Keratinocyte (primary cell): ENCODE measurements at regions not wholly inside any gene's neighbourhood (a gene's known extent, or its start where the extent isn't known, plus 50 kb on each side); places are given as distances from the start of the nearest gene placed in this dataset.

Experiments used
- DNase-seq: peaks from one replicate; pipeline ENCODE4 v3.0.0-alpha.2; 2011; ENCODE audit warnings: low read depth, missing footprints, low spot score
- FAIRE-seq: peaks from 2 replicates; lab custom pipeline; 2011; peaks lifted over from hg19 to GRCh38; lab: Jason Lieb, UNC
- H2AFZ ChIP-seq: 2 replicates; pipeline ENCODE4 v1.6.0; 2012; ENCODE audit warnings: low read length, control low read depth, inconsistent platforms; ENCODE audit not compliant: control insufficient read depth
- H3K27ac ChIP-seq: 2 replicates; pipeline ENCODE4 v1.5.1; 2011; ENCODE audit warnings: low read length; ENCODE audit not compliant: control insufficient read depth, insufficient read depth
- H3K27me3 ChIP-seq: 3 replicates; pipeline ENCODE4 v1.6.0; 2011; ENCODE audit warnings: low read length; ENCODE audit not compliant: control insufficient read depth, insufficient read depth; ENCODE audit errors: extremely low read depth
- H3K36me3 ChIP-seq, 2 experiments: 2 replicates in 1 of 2; 3 replicates in 1 of 2; pipeline ENCODE4 v1.5.1; 2011; ENCODE audit warnings: low read length in 2 of 2, mild to moderate bottlenecking in 1 of 2; ENCODE audit not compliant: control insufficient read depth in 2 of 2, insufficient read depth in 2 of 2; ENCODE audit errors: extremely low read depth in 1 of 2
- H3K4me1 ChIP-seq: 3 replicates; pipeline ENCODE4 v1.5.1; 2011; ENCODE audit warnings: low read length; ENCODE audit not compliant: control insufficient read depth, insufficient read depth; ENCODE audit errors: extremely low read depth
- H3K4me2 ChIP-seq: 3 replicates; pipeline ENCODE4 v1.6.0; 2011; ENCODE audit warnings: low read depth, low read length; ENCODE audit not compliant: control insufficient read depth, insufficient read depth; ENCODE audit errors: extremely low read depth
- H3K4me3 ChIP-seq, 3 experiments: fragments of 200-600 bp in 1 of 3; sonication (generic) in 1 of 3; 2 replicates in 2 of 3; 3 replicates in 1 of 3; pipeline ENCODE4 v1.5.1; 2011 to 2016; ENCODE audit warnings: low read length in 3 of 3, mild to moderate bottlenecking in 3 of 3, control low read depth in 2 of 3, inconsistent platforms in 1 of 3, low read depth in 1 of 3, mixed read lengths in 1 of 3, mixed run types in 1 of 3, moderate library complexity in 1 of 3; ENCODE audit not compliant: control insufficient read depth in 2 of 3, insufficient read depth in 2 of 3; ENCODE audit errors: extremely low read depth in 1 of 3
- H3K79me2 ChIP-seq: 2 replicates; pipeline ENCODE4 v1.6.0; 2012; ENCODE audit warnings: low read length; ENCODE audit not compliant: control insufficient read depth, insufficient read depth
- H3K9ac ChIP-seq: 3 replicates; pipeline ENCODE4 v1.6.0; 2011; ENCODE audit warnings: low read length; ENCODE audit not compliant: control insufficient read depth, insufficient read depth; ENCODE audit errors: extremely low read depth
- H3K9me1 ChIP-seq: 3 replicates; pipeline ENCODE4 v1.6.0; 2011; ENCODE audit warnings: low read length; ENCODE audit not compliant: control insufficient read depth, insufficient read depth; ENCODE audit errors: extremely low read depth
- H3K9me3 ChIP-seq: 2 replicates; pipeline ENCODE4 v1.5.1; 2012; ENCODE audit warnings: low read depth, low read length; ENCODE audit not compliant: control insufficient read depth
- H4K20me1 ChIP-seq: 3 replicates; pipeline ENCODE4 v1.6.0; 2011; ENCODE audit warnings: low read length; ENCODE audit not compliant: control insufficient read depth, insufficient read depth; ENCODE audit errors: extremely low read depth
- EZH2 ChIP-seq: IDR thresholded peaks from one replicate; pipeline ENCODE4 v1.6.1; 2012; ENCODE audit warnings: inconsistent platforms, mild to moderate bottlenecking, low read length, moderate library complexity
- dilution Hi-C: fragments of 300-500 bp; cut with MboI; formaldehyde crosslinking; loops from one replicate; pipeline ENCODE4 v1.7.0; 2020; ENCODE audit warnings: low sequenced_read_pairs; ENCODE audit not compliant: extremely low pct_ligation_motif_present
- TF ChIP-seq, protein P1 (sequence below), 3 experiments: IDR thresholded peaks in 1 of 3; conservative IDR thresholded peaks in 1 of 3; optimal IDR thresholded peaks in 1 of 3; 2 replicates in 2 of 3; 3 replicates in 1 of 3; pipeline versions ENCODE3 to v1.5.1; 2011; ENCODE audit warnings: low read length in 3 of 3, mild to moderate bottlenecking in 3 of 3, moderate library complexity in 2 of 3, control low read depth in 1 of 3, inconsistent platforms in 1 of 3; ENCODE audit not compliant: insufficient read depth in 2 of 3; ENCODE audit errors: extremely low read depth in 1 of 3

DNA sequence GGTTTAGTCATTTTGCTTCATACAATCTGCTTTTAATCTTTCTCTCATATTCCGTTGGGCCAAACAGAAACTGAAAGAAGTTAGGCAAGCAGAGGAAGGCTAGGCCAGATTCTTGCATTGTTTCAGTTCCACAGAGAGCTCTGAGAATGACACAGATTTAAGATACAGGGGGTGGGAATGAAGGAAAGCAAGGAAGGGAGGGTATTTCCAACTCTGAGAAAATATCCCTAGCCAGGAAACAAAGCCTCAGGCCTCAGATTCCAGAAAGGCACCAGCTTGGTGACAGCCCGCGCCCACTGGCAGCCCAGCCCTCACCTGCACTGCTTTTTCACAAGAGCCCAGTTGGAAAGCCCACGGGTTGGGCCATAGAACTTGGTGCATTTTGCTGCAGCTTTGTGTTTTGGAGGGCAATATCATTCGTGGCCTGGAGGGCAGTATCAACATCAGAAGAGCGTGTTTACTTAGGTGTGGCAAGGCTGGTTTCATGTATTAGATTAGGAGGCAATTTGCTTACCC, 63.5 kb downstream of the ENC1 start:
- H3K27ac ChIP-seq, result peak overlapping the region; percentile 45
- H3K4me3 ChIP-seq, result peak overlapping the region in 1 of 3 experiments; percentile 23
- H3K27me3 ChIP-seq, result no peaks in the 10 kb centered on the region
- H3K9me3 ChIP-seq, result no peaks in the 10 kb centered on the region
- no peaks in the 10 kb centered on the region for H3K36me3 ChIP-seq
- H3K9ac ChIP-seq, result peak overlapping the region; percentile 43
- peak overlapping the region; percentile 68 for H3K4me2 ChIP-seq
- dilution Hi-C loops, result no loop called here
- TF ChIP-seq EZH2, result no peak
- TF ChIP-seq, protein P1, sequence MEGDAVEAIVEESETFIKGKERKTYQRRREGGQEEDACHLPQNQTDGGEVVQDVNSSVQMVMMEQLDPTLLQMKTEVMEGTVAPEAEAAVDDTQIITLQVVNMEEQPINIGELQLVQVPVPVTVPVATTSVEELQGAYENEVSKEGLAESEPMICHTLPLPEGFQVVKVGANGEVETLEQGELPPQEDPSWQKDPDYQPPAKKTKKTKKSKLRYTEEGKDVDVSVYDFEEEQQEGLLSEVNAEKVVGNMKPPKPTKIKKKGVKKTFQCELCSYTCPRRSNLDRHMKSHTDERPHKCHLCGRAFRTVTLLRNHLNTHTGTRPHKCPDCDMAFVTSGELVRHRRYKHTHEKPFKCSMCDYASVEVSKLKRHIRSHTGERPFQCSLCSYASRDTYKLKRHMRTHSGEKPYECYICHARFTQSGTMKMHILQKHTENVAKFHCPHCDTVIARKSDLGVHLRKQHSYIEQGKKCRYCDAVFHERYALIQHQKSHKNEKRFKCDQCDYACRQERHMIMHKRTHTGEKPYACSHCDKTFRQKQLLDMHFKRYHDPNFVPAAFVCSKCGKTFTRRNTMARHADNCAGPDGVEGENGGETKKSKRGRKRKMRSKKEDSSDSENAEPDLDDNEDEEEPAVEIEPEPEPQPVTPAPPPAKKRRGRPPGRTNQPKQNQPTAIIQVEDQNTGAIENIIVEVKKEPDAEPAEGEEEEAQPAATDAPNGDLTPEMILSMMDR (optimal IDR thresholded peaks at IDR 0.05 in 1 of 3, IDR thresholded peaks at IDR 0.05 in 1 of 3, conservative IDR thresholded peaks at IDR 0.05 in 1 of 3; ENCODE audit: extremely low read depth in 1 of 3, insufficient read depth in 2 of 3, low read length in 3 of 3), result no peak
- H3K79me2 ChIP-seq, result no peaks in the 10 kb centered on the region
- no peaks in the 10 kb centered on the region for H4K20me1 ChIP-seq
- DNase-seq (no peak), FAIRE-seq (peak; percentile 13)
- no peaks in the 10 kb centered on the region for H3K9me1 ChIP-seq
- peak overlapping the region; percentile 80 for H2AFZ ChIP-seq
- H3K4me1 ChIP-seq, result peaks cover 30% of the 10 kb centered on the region

DNA sequence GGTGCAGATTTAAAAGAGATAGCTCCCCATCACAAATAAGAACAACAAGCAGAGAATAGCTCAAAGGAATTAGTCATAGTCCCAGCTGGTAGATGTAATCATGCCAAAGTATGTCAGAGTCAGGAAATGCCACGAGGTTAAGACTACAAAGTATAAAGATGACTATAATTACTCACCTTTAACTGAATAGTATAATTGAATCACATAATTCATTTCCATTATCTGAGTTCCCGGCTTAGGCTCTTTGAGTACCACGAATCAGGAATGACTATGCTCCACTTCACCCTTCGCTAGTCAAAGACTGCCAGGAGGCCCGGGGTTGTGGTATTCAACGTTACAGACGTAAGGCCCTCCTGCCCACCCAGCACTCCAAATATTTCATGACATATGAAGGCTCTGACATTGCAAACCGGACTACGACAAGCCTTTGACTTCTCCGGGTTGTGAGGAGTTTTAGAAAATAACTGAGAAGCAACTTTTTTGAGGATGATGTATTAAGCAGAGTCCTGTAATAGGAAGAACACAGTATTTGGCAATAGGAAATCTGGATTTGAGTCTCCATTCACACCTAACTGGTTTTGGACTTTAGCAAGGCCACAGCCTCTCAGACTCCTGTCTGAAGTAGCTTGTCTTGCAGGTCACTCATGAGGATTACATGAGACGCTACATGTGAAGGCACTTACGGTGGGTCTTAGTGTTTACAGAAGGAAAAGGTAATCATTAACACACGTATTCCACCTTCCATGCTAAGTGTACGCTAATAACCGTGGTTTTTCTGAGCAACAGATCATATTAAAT, 64.6 kb downstream of the ENC1 start:
- no peaks in the 10 kb centered on the region for H3K79me2 ChIP-seq
- peak overlapping the region; percentile 45 for H3K27ac ChIP-seq
- no peaks in the 10 kb centered on the region for H3K9me3 ChIP-seq
- dilution Hi-C loops, result no loop called here
- H3K9me1 ChIP-seq, result no peaks in the 10 kb centered on the region
- H3K4me1 ChIP-seq, result peaks cover 27% of the 10 kb centered on the region
- TF ChIP-seq, protein P1 (optimal IDR thresholded peaks at IDR 0.05 in 1 of 3, IDR thresholded peaks at IDR 0.05 in 1 of 3, conservative IDR thresholded peaks at IDR 0.05 in 1 of 3; ENCODE audit: extremely low read depth in 1 of 3, insufficient read depth in 2 of 3, low read length in 3 of 3), result no peak
- no peak for TF ChIP-seq EZH2
- no peak overlapping the region for H3K4me3 ChIP-seq
- FAIRE-seq, result peak; percentile 95
- no peaks in the 10 kb centered on the region for H3K36me3 ChIP-seq
- peak; percentile 60 for DNase-seq
- no peaks in the 10 kb centered on the region for H4K20me1 ChIP-seq
- no peaks in the 10 kb centered on the region for H3K27me3 ChIP-seq
- H3K4me2 ChIP-seq, result peak overlapping the region; percentile 68
- H2AFZ ChIP-seq, result no peak overlapping the region
- H3K9ac ChIP-seq, result no peak overlapping the region
